ENCODE measurements at regions not wholly inside any gene's neighbourhood (a gene's known extent, or its start where the extent isn't known, plus 50 kb on each side); places are given as distances from the start of the nearest gene placed in this dataset.
"Not testable (repeated sequence)": the region's sequence is repeated elsewhere in the genome, so short reads cannot be mapped to it uniquely, and the experiment has no call there.

DNA sequence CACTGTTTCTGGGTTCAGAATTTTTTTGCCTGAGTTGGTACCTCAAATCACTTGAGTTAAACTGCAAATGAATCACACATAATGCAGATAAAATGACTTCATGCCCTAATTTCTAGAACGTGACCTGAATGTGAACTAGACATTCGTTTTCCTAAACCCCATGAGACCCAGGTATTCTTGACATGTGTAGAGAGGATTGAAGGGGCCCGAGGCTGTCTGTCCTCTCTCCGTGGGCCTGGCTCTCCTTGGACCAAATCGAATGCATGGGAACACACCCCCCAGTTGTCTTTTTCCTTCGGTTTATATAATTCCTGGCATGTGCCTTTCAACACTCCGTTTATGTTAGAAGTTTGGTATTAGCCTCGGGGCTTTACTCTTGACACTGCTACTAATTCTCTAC is 262.4 kb upstream of the PLGLB2 start:
- TF ChIP-seq, protein P1, sequence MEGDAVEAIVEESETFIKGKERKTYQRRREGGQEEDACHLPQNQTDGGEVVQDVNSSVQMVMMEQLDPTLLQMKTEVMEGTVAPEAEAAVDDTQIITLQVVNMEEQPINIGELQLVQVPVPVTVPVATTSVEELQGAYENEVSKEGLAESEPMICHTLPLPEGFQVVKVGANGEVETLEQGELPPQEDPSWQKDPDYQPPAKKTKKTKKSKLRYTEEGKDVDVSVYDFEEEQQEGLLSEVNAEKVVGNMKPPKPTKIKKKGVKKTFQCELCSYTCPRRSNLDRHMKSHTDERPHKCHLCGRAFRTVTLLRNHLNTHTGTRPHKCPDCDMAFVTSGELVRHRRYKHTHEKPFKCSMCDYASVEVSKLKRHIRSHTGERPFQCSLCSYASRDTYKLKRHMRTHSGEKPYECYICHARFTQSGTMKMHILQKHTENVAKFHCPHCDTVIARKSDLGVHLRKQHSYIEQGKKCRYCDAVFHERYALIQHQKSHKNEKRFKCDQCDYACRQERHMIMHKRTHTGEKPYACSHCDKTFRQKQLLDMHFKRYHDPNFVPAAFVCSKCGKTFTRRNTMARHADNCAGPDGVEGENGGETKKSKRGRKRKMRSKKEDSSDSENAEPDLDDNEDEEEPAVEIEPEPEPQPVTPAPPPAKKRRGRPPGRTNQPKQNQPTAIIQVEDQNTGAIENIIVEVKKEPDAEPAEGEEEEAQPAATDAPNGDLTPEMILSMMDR (IDR thresholded peaks at IDR 0.05; ENCODE audit: low read length) = not testable (repeated sequence)
- not testable (repeated sequence) for TF ChIP-seq EZH2 (IDR thresholded peaks at IDR 0.05; ENCODE audit: borderline replicate concordance, low read length)
